HG02943 (cell line): ENCODE measurements at regions not wholly inside any gene's neighbourhood (a gene's known extent, or its start where the extent isn't known, plus 50 kb on each side); places are given as distances from the start of the nearest gene placed in this dataset.

Experiments
- ATAC-seq: cut with Tn5 transposase; IDR thresholded peaks from one replicate; pipeline ENCODE4 v1.9.1; 2021; ENCODE audit warnings: mild to moderate bottlenecking, low read depth, moderate library complexity; ENCODE audit not compliant: unreplicated experiment

DNA sequence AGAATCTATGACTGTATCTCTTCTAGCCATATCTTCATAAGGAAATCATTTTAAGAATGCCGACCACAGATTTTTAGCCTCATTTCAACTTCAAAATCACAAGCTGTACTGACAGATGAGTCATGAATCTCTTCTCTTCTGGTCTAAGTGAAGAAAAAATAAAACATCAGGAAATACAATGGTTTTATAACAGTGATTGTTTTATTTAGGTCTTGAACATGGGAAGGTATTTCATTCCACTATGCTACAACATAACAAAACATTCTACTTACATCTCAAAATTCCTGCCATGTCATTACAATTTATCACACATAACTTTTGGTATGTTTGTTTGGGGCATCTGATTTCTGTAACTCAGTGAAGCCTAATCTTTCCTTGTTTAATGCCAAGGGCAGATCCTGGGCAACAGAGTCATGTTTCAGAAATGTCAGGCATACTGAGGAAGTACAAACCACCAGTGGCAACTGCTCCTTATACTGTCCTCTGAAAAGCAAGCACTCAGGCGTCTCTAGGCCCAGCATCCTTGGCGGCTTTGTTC is 325.0 kb downstream of the PDHA2 start:
- no peak for ATAC-seq

DNA sequence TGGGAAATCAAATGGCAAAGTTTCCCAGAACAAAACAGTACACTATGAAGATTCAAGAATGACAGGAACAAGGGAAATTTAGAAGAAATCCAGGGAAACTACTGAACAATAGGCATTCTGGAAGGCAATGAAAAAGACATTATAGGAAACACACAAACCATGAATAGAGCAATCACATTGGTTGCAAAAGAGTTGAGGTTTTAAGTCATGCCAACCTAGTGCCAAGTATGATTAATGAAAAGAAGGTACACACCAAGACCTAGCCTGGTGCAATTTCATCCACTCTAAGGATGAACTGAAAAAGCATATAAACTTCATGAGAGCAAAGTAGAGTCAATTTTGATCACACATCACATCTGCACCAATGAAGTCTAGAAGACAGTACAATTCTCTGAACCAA is 326.9 kb downstream of the PDHA2 start:
- no peak for ATAC-seq

DNA sequence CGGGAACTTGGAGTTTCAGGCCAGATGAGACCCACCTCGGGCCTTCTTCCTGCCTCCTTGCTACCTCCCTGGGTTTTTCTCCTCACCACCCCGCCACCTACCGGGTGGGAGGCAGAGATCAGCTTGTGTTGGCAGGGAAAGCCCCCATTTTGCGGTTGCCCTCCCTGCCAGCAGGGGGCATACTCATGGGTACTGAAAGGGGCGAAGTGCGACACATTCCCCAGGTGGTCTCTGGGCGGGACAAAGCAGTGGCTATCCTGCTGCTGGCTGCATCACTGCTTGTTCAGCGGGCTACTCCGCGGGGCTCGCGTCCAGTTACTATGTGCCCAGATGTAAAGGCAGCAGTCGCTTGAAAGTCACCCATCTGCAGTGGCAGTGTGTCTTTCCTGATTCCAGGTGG is 330.3 kb downstream of the PDHA2 start:
- no peak for ATAC-seq

DNA sequence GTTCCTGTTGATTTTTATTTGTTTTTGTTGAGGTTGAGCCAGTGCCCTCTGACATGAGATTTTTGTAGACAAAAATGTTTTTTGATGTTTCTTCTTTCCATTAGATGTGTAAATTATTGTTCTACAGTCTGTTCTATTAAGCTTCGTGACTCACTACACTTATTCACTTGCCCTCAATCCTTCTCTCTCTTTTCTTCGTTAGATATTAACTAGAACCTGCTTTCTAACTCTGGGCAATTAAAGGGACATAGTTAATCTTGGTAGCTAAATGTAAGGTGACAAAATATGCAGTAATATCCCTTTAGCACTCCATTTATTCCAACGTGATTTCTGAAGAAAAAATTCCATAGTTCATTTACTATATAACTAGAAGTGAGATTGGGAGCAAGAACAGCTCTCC is 333.9 kb downstream of the PDHA2 start:
- ATAC-seq: no peak

DNA sequence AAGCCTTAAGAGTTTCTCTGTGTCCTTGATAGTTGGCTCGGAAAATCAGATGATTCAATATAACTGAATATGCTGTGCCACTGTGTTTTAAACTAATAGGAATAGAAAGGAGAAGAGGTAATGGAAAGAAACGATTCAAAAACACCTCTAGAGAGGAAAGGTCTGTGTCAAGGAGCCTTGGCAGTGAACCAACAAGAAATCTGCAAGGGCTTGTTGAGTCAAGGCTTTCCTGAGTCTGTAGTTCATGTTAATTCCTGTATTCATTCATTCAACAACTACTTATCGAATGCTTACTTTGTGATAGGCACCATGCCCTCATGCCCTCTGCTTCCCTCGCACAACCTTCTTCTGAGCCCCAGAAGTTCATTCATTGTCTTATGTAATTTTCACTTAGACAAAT is 336.0 kb downstream of the PDHA2 start:
- no peak for ATAC-seq

DNA sequence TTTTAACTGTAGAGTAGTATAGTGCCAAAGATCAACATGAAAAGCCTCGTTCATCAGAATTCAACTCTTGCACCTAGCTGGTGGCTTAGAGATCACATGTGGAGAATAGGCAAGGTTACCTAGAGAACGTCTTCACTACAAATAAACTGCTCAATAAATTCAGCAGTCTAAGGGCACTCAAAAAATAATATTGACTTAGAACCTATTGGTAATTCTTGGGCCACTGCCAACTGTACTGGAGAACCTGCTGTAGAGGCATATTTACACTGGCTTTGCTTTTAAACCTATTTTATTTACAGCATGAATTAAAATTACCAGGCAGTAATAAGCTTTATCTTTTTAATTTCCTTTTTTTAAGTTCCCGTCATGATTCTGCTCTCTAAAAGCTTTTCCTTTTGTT is 343.7 kb downstream of the PDHA2 start:
- ATAC-seq: no peak

DNA sequence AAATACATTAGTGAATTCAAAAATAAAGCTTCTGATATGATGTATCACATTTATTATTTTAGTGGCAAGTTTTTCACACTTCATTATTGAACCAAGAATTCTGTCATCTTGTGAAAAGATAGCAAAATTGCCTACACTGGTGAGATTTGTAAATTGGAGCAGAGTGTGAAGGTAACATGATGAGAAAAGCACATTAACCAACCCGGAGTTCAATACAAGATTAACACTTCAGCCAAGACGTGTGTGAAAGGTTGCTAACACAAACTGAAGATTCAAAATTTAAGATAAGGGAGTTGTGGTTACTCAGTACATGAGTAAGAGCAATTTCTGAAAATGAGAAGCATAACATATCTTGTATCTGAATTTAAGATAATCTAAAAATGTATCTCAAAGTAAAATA is 346.7 kb downstream of the PDHA2 start:
- ATAC-seq: no peak

DNA sequence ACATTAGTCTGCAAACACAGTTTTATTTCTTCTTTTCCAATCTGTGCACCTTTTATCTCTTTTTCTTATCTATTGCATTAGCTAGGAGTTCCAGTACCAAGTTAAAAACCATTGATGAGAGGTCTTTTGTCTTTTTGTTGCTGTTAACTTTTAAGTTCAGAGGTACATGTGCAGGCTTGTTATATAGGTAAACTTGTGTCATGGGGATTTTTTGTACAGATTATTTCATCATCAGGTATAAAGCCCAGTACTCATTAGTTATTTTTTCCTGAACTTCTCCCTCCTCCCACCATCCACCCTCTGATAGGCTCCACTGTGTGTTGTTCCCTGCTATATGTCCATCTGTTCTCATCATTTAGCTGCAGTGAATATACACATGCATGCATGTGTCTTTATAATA is 349.9 kb downstream of the PDHA2 start:
- ATAC-seq: no peak

DNA sequence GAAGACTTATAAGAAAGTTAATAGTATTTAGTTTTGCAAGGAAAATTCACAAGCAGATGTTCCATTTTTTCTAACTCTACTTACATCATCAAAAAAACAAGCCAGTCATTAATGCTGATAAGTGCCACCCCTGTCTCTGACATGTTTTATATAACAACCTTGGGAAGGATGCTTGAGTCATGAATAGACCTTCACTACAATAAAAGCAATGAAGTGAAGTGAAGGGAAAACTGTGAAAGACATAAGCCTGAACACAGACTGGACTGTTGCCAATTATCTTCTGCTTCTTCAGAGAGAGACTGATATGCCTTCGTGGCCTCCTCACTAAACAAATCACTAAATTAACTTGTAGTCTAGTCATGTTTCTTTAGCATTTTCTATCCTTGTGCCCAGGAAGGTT is 353.2 kb downstream of the PDHA2 start:
- ATAC-seq: no peak

DNA sequence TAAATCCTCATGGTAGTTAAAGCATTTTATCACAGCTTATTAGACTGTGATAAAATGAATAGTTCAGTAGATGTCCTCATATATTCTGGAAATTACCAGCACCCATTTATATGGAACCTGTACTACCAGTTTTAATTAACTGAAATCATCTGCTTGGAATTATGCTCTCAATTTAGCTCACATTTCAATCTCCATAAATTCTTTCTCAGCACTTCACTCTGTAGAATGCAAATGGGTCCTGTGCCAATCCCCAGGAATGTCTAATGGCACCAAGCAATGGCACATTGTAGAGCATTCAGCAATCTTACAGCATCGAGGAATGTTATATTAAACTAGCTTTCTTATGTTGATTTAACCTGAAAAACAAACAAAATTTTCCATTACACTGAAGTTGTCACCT is 355.1 kb downstream of the PDHA2 start:
- no peak for ATAC-seq

DNA sequence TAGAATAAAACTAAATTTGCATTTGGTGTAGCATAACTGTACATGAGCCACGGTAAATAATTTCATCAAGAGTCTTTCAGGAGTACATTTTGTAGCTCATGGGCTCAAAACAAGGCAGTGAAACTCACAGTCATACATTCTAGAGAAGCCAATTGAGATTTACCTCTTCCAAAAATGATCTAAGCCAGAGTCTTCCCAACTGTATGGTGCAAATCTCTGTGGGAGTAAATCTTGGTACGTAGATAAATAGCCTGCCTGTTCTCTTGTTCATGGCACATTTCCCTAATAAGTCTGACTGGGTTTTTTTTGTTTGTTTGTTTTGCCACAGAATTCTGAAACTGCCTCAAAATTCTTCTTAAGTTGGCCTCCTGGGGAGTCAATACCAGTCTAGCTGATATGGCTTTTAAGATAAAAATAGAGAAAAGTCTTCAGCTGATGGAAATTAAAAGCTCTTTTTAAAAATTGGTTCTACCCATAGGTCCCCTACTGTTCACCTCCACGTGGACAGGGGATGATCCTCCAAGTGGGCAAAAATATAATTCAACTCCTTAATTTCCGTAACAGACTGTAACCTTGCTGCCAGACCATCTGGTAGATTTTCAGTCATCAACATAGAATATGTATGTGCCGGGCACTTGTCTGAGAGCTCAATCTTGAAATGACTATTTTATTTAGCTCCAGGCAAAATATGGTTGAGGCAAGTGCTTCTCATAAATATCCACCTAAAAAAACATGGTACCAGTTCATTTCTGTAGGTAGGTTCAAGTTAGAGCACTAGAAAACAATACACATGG is 365.4 kb downstream of the PDHA2 start:
- no peak for ATAC-seq

DNA sequence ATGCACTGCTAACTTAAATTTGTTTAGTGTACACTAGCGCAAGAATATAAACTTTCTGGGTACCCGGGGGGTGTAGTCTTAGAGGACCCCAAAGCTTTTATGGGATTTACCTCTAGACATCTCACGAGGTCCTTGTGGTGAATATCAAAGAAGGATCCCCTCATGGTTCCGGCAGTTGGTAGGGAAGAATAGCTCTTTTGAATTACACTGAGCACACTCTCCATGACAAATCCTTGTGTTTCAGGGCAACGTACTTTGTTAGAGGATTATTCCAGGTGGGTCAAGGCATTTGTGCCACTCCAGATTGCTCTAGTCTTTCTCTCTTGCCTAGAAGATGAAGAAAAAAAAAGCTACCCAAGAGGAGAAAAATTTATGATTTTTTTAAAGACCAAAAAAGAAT is 387.6 kb downstream of the PDHA2 start:
- no peak for ATAC-seq

DNA sequence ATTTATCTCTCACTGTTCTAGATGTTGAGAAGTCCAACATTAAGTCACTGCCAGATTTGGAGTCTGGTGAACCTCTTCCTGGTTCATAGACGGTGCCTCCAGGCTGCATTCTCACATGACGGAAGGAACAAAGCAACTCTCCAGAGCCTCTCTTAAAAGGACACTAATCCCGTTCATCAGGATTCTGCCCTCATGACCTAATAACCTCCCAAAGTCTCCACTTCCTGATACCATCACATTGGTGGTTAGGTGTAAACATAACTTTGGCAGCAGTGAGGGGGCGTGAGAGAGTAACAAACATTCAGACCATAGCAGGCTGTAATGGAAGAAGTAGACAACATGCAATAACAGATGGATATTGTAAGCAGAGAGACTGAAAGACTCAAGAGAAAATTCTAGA is 388.6 kb downstream of the PDHA2 start:
- ATAC-seq: no peak

DNA sequence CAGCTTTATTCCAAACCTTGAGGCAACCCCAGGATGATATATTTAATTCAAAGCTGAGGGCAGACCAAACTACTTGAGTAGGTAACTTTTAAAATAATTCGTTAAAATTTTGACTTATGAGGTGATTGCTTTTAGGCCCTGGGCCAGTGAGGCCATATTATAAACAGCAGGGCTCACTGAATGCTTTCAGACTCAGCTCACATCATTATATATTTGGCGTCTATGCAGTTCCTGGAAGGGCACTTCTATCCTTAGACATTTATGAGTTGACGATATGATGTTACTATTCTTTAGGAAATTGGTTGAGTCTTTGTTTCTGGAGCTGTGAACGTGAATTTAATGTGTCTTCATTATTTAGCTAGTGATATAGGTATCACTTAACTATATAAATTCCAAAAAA is 400.1 kb downstream of the PDHA2 start:
- no peak for ATAC-seq

DNA sequence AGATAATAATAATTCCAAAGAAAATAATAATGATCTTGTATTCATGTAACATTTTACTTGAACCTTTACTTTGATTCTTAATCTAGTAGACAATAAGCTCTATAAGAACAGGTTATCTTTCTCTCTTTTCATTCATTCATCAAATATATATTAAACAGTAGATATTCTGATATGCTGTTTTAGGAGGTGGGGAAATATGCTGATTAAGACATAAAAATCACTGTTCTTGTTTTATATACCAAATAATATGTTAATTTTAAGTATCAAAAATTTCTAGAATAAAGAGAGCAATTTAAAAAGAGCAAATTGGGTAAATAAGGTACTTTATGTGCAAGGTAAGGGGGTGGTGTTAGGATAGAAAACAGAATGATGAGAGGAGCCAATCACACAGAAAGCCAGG is 401.9 kb downstream of the PDHA2 start:
- no peak for ATAC-seq

DNA sequence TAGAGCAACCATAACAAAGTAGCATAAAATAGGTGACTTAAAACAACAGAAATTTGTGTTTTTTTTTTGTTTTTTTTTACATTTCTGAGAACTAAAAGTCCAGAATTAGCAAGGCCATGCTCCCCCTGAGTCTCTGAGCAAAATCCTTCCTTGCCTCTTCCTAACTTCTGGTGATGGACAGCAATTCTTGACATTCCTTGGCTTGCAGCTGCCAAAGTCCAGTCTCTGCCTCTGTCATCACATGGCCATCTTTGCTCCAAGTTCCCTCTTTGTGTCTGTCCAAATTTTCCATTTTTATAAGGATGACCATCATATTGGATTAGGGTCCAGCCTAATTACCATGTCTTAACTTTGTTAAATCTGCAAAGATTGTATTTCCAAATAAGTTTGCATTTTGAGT is 407.2 kb downstream of the PDHA2 start:
- no peak for ATAC-seq

DNA sequence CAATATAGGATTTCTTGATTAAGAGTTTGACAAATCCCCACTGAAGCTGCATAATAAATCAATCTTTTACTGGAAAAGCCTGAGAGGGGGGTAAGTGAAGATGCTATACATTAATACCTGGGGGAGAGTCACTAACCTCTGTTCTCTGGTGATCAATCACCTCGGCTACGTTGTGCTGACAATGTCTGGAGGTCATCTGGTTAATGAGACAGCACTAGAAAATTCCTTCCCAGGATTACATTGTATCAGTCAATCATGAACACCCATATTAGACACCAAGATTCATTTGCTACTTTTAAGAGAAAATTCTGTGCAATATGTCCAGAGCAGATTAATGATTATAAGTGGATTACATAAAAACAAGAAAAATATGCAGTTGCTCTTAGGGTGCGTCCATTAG is 408.3 kb downstream of the PDHA2 start:
- no peak for ATAC-seq

DNA sequence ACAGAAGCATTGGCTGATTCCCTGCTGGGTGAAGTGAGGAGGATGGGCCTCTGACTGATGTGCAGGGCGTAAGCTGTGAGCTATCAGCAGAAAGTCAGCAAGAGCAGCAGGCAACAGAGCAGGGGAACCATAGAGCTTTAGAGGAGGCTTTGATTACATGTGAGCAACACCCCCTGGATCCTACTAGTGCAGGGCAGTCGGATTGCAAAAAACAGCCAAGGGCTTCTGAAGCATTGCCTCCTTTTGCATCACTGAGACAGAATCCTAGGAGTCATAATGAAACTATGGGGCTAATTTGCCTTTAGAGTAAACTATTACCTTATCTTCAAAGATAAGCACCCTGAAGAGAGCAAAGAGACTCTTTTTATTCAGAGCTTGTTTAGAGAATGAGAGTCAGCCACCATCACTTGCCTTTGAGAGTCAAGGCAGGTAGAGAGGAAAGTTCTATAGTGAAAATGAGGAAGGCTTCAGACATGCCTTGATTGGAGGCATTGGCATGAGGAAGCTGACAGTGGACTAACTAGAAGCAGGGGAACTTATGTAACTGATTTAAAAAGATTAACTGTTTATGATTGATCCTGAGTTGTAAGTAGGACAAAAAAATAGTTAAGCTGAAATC is 420.3 kb downstream of the PDHA2 start:
- no peak for ATAC-seq

DNA sequence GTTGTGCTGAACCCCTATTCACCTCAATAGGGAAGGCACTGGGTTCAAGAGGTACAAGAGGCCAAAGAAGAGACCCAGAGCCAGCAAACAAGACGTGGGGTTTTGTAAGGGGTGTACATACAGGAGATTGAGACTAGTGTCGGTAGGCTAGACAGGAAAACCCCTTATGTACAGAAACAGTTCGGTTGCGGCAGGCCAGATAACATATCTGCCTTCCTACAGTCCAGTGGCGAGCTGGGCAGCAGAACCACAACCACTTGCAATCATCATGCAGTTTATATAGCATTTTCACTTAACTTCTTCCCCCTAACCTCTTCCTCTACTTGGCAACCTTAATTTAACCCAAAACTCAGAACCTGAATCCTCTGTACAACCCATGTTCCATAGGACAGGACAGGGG is 422.2 kb downstream of the PDHA2 start:
- no peak for ATAC-seq

DNA sequence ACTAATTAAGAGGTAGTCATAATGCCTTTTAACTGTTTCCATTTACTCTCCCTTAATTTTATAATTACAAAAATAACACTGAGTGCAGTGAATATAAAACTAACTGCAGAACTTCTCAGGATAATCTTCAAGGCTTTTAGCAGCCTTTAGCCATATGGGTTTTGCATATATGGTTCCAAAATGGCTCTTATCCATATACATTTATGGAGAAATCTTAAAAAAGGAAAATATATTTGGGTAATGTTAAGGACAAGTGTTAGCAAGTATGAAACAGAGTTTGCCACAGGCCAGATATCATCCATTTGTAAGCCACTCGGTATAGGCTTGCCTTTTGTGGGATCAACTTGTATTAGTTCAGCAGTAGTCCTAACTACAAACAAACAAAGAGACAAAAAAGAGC is 423.4 kb downstream of the PDHA2 start:
- ATAC-seq: no peak

DNA sequence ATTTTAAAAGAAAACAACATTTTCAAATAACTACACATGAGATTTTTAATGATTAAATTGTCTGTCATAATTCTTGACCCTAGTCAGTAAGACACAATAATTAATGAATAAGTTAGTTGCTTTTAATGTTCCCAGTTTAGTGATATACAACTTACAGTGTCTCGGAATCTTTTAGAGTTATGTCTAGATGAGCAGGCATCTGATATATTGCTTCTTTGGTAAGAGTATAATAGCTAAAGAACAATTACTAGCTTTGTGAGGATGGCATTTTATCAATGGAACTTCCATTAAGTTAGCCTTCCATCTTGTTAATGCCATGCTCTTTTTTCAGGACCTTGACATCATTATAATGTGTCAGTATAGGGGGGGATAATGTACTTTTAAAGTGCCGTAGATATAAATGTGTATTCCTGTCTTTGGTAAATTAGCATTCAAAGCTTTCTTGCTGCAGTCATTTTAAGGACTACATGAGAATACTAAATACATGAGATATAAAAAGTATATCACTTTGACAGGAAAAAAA is 425.1 kb downstream of the PDHA2 start:
- ATAC-seq: no peak

DNA sequence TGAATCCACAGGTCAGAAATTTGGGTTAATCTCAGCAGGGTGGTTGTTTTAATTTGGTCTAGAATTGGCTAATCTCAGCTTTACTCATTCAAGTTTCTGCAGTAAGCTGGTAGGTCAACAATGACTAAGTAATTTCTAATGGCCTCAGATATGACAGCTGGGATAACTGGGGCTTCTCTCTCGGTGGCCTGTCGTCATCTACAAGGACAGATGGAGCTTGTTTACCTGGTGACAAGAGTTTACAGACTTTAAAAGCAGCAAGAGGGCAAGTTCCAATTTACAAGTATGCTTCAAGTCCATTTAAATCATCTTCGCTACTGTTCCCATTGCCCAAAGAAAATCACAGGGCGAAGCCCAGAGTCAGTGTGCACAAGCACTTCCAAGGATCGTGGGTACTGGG is 453.9 kb downstream of the PDHA2 start:
- ATAC-seq: no peak
